ENCODE measurements at regions not wholly inside any gene's neighbourhood (a gene's known extent, or its start where the extent isn't known, plus 50 kb on each side); places are given as distances from the start of the nearest gene placed in this dataset.
"Not testable (repeated sequence)": the region's sequence is repeated elsewhere in the genome, so short reads cannot be mapped to it uniquely, and the experiment has no call there.

DNA sequence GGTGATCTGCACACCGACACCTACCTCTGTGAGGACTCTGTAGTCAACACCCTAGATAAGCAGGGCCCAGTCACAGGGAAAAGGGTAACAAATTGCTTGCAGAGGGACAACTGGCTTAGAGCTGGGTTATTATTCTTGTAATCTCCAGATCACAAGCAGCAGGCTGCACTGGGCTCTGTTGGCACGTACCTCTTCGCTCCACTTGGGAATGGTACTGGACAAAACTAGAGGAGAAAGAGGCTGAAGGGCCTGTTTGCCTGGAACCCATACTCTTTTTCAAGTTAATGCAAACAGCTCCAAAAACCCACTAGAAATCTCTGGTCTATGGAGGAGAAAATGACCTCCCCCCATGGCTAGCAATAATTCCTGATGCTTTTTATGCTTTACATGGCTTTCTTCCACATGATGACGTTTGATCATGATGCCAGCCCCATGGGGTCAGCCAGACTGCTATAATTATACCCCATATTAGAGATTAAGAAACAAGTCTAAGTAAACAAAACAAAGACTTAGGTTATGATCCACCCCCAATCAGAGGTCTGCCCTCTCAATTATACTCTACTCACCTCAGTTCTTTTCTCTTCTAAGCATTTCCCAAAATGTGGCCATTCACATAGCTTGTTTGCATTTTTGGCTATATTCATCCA, 190.0 kb downstream of the UNC5CL start:
- TF ChIP-seq TAF1 (IDR thresholded peaks at IDR 0.05; ENCODE audit: borderline replicate concordance, low read depth, low read length) = no peak
- TF ChIP-seq POLR2A (IDR thresholded peaks at IDR 0.05; ENCODE audit: low read depth, low read length) = no peak
- no peak for TF ChIP-seq POLR2AphosphoS5 (IDR thresholded peaks at IDR 0.05; ENCODE audit: low read depth, low read length)
- DNase-seq (ENCODE audit: insufficient read length) (no peak), FAIRE-seq (no peak)

DNA sequence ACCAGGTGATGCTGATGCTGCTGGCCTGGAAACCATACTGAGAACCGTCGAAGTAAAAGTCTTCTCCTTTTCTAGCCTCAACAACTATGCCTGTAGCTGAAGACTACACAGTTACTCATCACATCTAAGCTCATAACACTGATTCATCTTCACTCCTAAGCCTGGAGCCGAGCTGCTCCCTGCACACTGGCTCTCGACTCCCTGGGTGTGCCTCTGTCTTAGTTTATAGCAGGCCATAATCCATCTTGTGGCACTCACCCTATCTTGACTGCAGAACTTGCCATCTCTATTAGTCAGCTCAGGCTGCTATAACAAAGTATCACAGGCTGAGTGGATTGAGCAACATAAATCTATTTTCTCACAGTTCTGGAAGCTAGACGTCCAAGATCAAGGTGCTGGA, 191.0 kb downstream of the UNC5CL start:
- TF ChIP-seq POLR2AphosphoS5 (IDR thresholded peaks at IDR 0.05; ENCODE audit: low read depth, low read length) (no peak), POLR2A (IDR thresholded peaks at IDR 0.05; ENCODE audit: low read depth, low read length) (no peak), TAF1 (IDR thresholded peaks at IDR 0.05; ENCODE audit: borderline replicate concordance, low read depth, low read length) (no peak)
- DNase-seq (ENCODE audit: insufficient read length) (no peak), FAIRE-seq (no peak)

DNA sequence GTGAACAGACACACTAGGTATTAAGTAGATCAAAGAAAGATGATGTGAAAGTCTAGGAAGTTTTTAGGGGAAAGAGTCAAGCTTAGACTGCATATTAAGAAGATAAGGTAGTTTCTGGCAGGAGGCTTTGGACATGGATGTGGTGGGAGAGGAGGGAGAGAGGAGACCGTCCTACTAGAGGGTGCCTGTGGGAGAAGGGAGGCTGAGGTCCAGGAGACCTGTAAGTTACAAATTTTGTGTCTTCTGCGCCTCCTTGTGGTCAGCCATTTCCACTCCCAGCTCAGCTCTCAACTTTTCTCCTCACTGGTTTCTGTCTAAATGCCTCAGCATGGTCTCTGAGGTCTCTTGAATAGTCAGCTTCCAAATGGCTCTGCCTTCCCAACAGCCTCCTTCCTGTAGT, 193.5 kb downstream of the UNC5CL start:
- FAIRE-seq (no peak), DNase-seq (ENCODE audit: insufficient read length) (no peak)

DNA sequence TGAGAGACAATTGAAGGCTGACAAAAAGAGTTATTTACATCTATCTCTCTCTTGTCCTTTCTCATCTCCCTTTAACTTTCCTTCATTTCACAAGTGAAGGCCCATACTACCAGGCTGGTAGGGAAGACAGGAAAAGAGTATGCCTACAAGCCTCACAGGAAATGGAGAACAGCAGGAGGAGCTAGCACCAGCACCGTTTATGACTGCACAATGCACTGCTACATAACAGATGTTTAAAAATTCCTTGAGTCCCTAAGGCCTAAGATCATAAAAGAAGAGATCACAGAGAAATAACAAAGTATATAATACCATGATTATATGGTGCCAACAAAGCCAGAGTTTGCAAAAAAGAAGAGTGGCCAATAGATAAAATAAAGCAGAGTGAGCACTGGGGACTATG, 194.8 kb downstream of the UNC5CL start:
- TF ChIP-seq POLR2AphosphoS5 (IDR thresholded peaks at IDR 0.05; ENCODE audit: low read depth, low read length) (no peak), TAF1 (IDR thresholded peaks at IDR 0.05; ENCODE audit: borderline replicate concordance, low read depth, low read length) (no peak), POLR2A (IDR thresholded peaks at IDR 0.05; ENCODE audit: low read depth, low read length) (no peak)
- no peak for DNase-seq (ENCODE audit: insufficient read length)
- no peak for FAIRE-seq

More for the DNA sequence above, 193.5 kb downstream of the UNC5CL start:
- TF ChIP-seq POLR2AphosphoS5 (IDR thresholded peaks at IDR 0.05; ENCODE audit: low read depth, low read length) = no peak
- TF ChIP-seq POLR2A (IDR thresholded peaks at IDR 0.05; ENCODE audit: low read depth, low read length) = no peak
- TF ChIP-seq TAF1 (IDR thresholded peaks at IDR 0.05; ENCODE audit: borderline replicate concordance, low read depth, low read length) = no peak

DNA sequence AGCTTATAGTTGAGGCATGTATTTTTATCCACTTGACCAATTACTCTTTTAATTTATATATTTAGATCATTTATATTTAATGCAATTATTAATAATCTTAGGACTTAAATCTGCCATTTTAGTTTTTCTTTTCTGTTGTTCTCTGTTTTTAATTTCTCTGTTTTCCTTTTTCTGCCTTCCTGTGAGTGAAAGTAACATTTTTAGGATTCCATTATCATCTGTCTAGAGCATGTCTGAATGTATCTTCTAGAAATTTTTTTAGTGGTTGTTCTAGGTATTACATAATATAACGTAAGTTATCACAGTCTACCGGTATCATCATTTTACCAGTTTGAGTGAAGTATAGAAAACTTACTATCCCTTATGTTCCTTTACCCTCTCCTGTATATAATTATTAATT, 197.3 kb downstream of the UNC5CL start:
- FAIRE-seq (no peak), DNase-seq (ENCODE audit: insufficient read length) (no peak)
- no peak for TF ChIP-seq POLR2A (IDR thresholded peaks at IDR 0.05; ENCODE audit: low read depth, low read length)
- no peak for TF ChIP-seq POLR2AphosphoS5 (IDR thresholded peaks at IDR 0.05; ENCODE audit: low read depth, low read length)
- TF ChIP-seq TAF1 (IDR thresholded peaks at IDR 0.05; ENCODE audit: borderline replicate concordance, low read depth, low read length) = no peak

DNA sequence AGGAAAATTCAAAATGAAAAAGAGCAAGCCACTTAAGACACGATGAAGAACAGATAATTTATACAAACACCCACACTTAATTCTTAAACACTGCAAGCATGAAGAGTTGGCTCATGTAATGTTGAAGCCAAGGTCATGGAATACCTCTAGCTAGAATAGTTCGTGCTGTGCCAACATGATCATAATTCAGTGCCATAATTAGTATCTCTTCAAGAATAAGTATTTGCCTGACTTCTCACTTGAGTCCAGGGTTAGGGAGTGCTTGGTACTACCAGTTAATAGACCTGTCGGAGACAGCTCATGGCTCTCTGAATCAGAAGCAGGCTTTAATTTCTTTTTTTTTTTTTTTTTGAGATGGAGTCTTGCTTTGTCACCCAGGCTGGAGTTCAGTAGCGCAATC, 206.3 kb downstream of the UNC5CL start:
- no peak for DNase-seq (ENCODE audit: insufficient read length)
- FAIRE-seq = no peak

DNA sequence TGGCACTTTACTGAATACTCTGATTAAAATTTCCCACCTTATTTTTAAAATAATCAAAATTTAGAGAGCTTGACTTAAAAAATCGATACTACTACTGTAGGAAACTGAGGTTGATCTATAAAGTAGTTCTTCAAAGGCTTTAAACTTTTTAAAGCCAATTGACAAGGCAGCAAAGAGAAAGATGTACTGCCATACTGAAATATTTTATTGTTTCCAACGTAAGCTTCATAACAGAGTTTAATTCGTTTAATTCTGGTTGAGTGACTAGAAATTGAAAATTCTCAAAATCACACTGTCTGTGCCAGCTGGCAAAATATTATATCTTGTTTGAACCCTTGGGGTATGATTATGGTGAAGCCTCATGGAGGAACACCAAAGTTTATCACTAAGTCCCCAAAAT, 207.6 kb downstream of the UNC5CL start:
- DNase-seq (ENCODE audit: insufficient read length) (no peak), FAIRE-seq (no peak)
- TF ChIP-seq POLR2AphosphoS5 (IDR thresholded peaks at IDR 0.05; ENCODE audit: low read depth, low read length) (no peak), TAF1 (IDR thresholded peaks at IDR 0.05; ENCODE audit: borderline replicate concordance, low read depth, low read length) (no peak), POLR2A (IDR thresholded peaks at IDR 0.05; ENCODE audit: low read depth, low read length) (no peak)

More for the DNA sequence above, 206.3 kb downstream of the UNC5CL start:
- no peak for TF ChIP-seq POLR2A (IDR thresholded peaks at IDR 0.05; ENCODE audit: low read depth, low read length)
- no peak for TF ChIP-seq TAF1 (IDR thresholded peaks at IDR 0.05; ENCODE audit: borderline replicate concordance, low read depth, low read length)
- TF ChIP-seq POLR2AphosphoS5 (IDR thresholded peaks at IDR 0.05; ENCODE audit: low read depth, low read length) = no peak

DNA sequence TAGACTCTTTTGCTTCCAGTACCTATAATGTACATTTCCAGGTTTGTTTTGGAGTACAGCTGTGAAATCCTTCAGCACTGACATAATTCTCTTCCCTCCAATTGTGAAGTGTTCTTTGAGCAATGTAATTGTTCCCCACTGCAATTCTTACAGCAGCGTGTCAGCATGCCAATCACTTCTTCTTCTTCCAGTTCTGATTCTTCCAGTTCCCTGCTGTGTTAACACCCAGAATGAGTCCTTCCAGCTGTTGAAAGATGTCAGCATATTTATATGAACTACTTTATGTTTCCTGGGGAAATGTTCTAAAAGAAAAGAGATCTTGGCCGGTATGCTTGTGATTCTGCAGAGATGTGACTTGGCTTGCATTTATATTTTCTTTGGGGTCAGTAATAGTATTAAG, 213.9 kb downstream of the UNC5CL start:
- TF ChIP-seq TAF1 (IDR thresholded peaks at IDR 0.05; ENCODE audit: borderline replicate concordance, low read depth, low read length) = no peak
- no peak for TF ChIP-seq POLR2AphosphoS5 (IDR thresholded peaks at IDR 0.05; ENCODE audit: low read depth, low read length)
- no peak for TF ChIP-seq POLR2A (IDR thresholded peaks at IDR 0.05; ENCODE audit: low read depth, low read length)
- no peak for FAIRE-seq
- no peak for DNase-seq (ENCODE audit: insufficient read length)

DNA sequence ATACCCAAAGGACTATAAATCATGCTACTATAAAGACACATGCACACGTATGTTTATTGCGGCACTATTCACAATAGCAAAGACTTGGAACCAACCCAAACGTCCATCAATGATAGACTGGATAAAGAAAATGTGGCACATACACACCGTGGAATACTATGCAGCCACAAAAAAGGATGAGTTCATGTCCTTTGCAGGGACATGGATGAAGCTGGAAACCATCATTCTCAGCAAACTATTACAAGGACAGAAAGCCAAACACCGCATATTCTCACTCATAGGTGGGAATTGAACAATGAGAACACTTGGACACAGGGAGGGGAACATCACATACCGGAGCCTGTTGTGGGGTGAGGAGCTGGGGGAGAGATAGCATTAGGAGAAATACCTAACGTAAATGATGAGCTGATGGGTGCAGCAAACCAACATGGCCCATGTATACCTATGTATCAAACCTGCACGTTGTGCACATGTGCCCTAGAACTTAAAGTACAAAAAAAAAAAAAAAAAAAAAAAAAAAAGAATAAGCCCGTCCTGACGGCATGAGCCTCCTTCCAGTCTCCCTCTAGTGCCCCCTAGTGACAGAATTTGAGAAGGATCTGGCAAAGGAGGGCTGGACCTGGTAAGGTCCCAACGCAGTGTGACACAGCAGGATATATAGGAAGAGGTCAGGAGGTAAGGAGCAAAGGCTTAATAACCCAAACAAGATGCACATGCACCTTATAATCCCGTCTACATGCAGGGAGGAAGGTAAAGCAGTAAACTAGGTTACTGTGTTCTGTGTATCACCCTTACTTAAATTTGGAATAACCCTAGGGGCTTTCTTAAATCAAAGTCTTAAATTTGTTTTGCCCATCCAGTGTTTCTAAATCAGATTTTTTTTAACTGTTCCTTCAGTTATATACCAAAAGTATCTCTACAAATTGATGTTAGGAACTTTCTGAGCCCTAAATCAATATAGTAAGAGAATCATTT, 214.8 kb downstream of the UNC5CL start:
- DNase-seq (ENCODE audit: insufficient read length) = not testable (repeated sequence)
- peak; percentile 5 for FAIRE-seq

DNA sequence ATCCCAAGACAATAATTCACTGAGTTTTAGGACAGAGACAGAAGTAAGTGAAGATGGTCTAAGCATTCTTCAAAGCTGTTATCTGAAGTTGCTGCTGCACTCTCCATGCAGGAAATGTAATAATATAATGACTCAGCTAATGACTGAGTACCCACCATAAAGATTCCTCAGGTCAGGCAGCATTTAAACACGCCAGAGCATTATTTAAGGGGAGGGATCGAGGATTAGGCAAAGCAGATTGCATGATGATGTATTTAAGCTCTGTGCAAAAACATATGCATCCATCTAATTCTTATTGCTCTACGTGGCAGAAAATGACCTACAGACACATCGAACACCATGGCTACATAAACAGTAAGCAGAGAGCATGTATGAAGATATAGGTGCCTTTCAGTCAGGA, 216.4 kb downstream of the UNC5CL start:
- TF ChIP-seq TAF1 (IDR thresholded peaks at IDR 0.05; ENCODE audit: borderline replicate concordance, low read depth, low read length) (no peak), POLR2AphosphoS5 (IDR thresholded peaks at IDR 0.05; ENCODE audit: low read depth, low read length) (no peak), POLR2A (IDR thresholded peaks at IDR 0.05; ENCODE audit: low read depth, low read length) (no peak)
- DNase-seq (ENCODE audit: insufficient read length) (no peak), FAIRE-seq (no peak)

DNA sequence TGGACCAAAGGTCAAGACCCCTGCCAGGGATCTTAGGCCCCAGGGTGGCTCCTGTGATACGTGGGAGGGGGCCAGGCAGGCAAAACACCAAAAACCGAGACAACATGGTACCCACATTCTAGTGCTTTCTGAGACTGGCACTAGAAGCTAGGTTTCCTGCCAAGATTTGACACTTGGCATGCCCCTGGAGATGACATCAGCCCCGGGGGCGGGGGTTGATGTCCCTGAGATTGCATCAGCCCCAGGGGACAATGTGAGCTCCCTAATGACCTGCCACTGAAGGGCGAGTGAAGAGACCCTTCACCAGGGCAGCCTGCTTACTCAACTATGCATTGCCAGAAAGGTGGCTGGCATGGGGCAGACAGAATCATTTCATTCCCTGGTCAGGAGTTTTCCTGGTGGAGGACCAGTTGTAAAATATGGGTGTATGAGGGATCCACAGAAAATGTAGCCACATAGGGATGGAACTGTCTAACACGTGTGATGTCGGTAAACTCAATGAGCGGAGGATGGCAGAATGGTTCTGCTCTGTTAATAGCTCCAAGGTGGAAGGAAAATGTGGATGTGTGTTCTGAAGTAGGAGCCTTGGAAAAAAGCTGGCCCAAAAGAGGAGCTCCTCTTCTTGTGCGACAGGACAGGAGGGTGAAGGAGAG, 219.7 kb downstream of the UNC5CL start:
- FAIRE-seq (no peak), DNase-seq (ENCODE audit: insufficient read length) (no peak)
- TF ChIP-seq POLR2AphosphoS5 (IDR thresholded peaks at IDR 0.05; ENCODE audit: low read depth, low read length) (no peak), POLR2A (IDR thresholded peaks at IDR 0.05; ENCODE audit: low read depth, low read length) (no peak), TAF1 (IDR thresholded peaks at IDR 0.05; ENCODE audit: borderline replicate concordance, low read depth, low read length) (no peak)
